ENCODE measurements at regions not wholly inside any gene's neighbourhood (a gene's known extent, or its start where the extent isn't known, plus 50 kb on each side); places are given as distances from the start of the nearest gene placed in this dataset.

- TF ChIP-seq ZNF462 (CRISPR knock-in tag; IDR thresholded peaks at IDR 0.05) (no peak), EZH2phosphoT487 (IDR thresholded peaks at IDR 0.05; ENCODE audit: unreplicated experiment) (no peak), ZNF114 (CRISPR knock-in tag; IDR thresholded peaks at IDR 0.05) (no peak), POLR2AphosphoS5 (IDR thresholded peaks at IDR 0.05; ENCODE audit: low read depth) (no peak)
Observed at GRCh38 chr17:71176331-71176730, 944.5 kb upstream of the SOX9 start (continued).

GRCh38 chr17:71176928-71177443 lies 943.8 kb upstream of the SOX9 start:
- Histone ChIP-seq H3K27me3 (ENCODE audit: insufficient read depth) (no peaks in the 10 kb centered on the region), H4K20me1 (replicated peaks; ENCODE audit: insufficient read depth) (no peaks in the 10 kb centered on the region), H3K27ac (ENCODE audit: low read depth) (no peak overlapping the region), H3K4me2 (no peak overlapping the region), H2AFZ (no peak overlapping the region), H3K79me2 (replicated peaks; ENCODE audit: insufficient read depth) (no peaks in the 10 kb centered on the region), H3F3A (replicated peaks; ENCODE audit: low read depth) (no peaks in the 10 kb centered on the region), H3K9me2 (ENCODE audit: insufficient read depth) (no peaks in the 10 kb centered on the region), H3K36me3 (ENCODE audit: insufficient read depth) (no peaks in the 10 kb centered on the region), H3K4me1 (ENCODE audit: insufficient read depth) (no peaks in the 10 kb centered on the region), H3K4me3 (no peak overlapping the region)
- no peak for TF ChIP-seq CREB1 (CRISPR knock-in tag; IDR thresholded peaks at IDR 0.05; ENCODE audit: low read depth)
- Mint-ChIP-seq H3K4me1 (no peaks in the 10 kb centered on the region), H3K36me3 (ENCODE audit: low read depth) (no peaks in the 10 kb centered on the region), H3K4me3 (no peak overlapping the region), H3K9me3 (no peaks in the 10 kb centered on the region; the same call in 2 of the 3 replicates), H3K27ac (no peak overlapping the region), H3K27me3 (ENCODE audit: insufficient read depth, low read depth, poor library complexity) (no peaks in the 10 kb centered on the region)
- ATAC-seq = no peak
- no peak for DNase-seq (ENCODE audit: low spot score)

Measured in GM23338 (cell line).